ENCODE measurements at regions not wholly inside any gene's neighbourhood (a gene's known extent, or its start where the extent isn't known, plus 50 kb on each side); places are given as distances from the start of the nearest gene placed in this dataset.

DNA sequence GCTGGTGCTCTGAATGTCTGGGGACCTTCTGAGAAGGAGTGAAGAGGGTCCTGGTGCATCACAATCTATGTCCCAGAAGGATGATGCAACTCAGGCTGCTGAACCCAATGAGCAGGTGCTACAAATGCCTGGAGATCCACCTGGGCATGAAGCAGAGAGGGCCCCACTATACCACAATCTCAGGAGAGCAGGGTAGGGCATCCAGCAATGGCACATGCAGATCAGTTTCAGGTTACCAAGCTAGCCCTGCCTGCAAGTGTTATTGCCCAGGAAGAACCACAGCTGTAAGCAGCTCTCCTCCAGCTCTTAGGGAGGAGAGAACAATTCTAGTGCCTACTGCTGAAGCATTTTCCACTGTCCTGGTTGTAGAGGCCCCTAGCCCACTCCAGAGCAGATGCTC, 389.2 kb upstream of the TNC start:
- Histone ChIP-seq H3K27me3 (peaks cover 0 to 5% (median 0%) of the 10 kb centered on the region in 4 donors), H3K27ac (no peak overlapping the region), H3K4me1 (no peaks in the 10 kb centered on the region), H3K9me3 (no peaks in the 10 kb centered on the region), H3K4me3 (no peak overlapping the region), H3K36me3 (no peaks in the 10 kb centered on the region)
- no peak for ATAC-seq
- intact Hi-C loops (cut with DNase I) = no loop called here
- DNase-seq = no peak
- TF ChIP-seq, protein P1, sequence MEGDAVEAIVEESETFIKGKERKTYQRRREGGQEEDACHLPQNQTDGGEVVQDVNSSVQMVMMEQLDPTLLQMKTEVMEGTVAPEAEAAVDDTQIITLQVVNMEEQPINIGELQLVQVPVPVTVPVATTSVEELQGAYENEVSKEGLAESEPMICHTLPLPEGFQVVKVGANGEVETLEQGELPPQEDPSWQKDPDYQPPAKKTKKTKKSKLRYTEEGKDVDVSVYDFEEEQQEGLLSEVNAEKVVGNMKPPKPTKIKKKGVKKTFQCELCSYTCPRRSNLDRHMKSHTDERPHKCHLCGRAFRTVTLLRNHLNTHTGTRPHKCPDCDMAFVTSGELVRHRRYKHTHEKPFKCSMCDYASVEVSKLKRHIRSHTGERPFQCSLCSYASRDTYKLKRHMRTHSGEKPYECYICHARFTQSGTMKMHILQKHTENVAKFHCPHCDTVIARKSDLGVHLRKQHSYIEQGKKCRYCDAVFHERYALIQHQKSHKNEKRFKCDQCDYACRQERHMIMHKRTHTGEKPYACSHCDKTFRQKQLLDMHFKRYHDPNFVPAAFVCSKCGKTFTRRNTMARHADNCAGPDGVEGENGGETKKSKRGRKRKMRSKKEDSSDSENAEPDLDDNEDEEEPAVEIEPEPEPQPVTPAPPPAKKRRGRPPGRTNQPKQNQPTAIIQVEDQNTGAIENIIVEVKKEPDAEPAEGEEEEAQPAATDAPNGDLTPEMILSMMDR (IDR thresholded peaks at IDR 0.05) = no peak
- no peak for FAIRE-seq

DNA sequence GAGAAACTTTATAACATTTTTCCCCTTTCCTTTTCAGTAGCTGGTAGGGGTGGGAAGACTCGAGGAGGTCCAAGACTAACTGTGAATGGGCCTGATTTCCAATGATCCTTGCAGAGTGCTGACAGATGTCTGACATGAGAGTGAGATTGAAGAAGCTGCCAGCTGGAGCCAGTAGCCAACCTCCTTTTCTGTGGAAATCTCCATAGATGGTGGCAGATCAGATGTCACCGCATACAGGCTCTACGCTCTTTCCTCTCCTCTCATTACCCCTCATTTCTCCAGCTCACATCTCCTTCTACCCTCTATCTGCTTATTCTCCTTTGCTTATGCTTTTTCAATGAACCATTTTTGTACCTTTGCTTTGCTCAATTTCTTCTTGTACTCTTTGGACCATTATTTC, 395.2 kb upstream of the TNC start:
- H3K9me3 ChIP-seq = no peaks in the 10 kb centered on the region
- no peak overlapping the region for H3K4me3 ChIP-seq
- no peaks in the 10 kb centered on the region for H3K4me1 ChIP-seq
- TF ChIP-seq, protein P1 (IDR thresholded peaks at IDR 0.05) = no peak
- H3K36me3 ChIP-seq = no peaks in the 10 kb centered on the region
- intact Hi-C loops (cut with DNase I) = no loop called here
- no peak for FAIRE-seq
- no peak for ATAC-seq
- H3K27ac ChIP-seq = no peak overlapping the region
- WGBS, 2 donors = 75 to 93% methylated on average over 3 of the region's 3 CpGs
- DNase-seq = no peak
- peaks cover 0 to 5% (median 0%) of the 10 kb centered on the region in 4 donors for H3K27me3 ChIP-seq

DNA sequence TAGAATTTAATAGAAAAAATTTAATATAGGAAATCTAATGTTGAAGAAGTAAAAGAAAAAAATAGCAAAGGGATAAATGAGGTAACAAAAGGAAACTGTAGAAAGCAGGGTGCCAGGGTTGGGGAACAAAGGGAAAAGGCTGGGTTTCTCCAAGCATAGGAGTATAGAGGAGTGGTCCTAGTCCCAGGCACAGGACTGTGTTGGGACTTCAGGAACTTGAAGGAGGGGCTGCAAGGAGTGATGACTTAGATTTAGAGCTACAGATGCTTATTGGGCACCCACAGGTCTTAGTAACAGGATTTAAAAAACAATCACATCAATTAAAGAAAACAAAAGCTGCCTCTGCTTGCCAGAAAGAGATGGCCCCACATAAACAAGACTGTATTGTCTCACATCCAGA, 396.5 kb upstream of the TNC start:
- H3K4me3 ChIP-seq = no peak overlapping the region
- H3K4me1 ChIP-seq = no peaks in the 10 kb centered on the region
- H3K27me3 ChIP-seq = peaks cover 0 to under 1% (median 0%) of the 10 kb centered on the region in 4 donors
- TF ChIP-seq, protein P1 (IDR thresholded peaks at IDR 0.05) = no peak
- H3K27ac ChIP-seq = no peak overlapping the region
- no peaks in the 10 kb centered on the region for H3K9me3 ChIP-seq
- intact Hi-C loops (cut with DNase I) = no loop called here
- DNase-seq = no peak
- ATAC-seq = no peak
- no peak for FAIRE-seq
- H3K36me3 ChIP-seq = no peaks in the 10 kb centered on the region

DNA sequence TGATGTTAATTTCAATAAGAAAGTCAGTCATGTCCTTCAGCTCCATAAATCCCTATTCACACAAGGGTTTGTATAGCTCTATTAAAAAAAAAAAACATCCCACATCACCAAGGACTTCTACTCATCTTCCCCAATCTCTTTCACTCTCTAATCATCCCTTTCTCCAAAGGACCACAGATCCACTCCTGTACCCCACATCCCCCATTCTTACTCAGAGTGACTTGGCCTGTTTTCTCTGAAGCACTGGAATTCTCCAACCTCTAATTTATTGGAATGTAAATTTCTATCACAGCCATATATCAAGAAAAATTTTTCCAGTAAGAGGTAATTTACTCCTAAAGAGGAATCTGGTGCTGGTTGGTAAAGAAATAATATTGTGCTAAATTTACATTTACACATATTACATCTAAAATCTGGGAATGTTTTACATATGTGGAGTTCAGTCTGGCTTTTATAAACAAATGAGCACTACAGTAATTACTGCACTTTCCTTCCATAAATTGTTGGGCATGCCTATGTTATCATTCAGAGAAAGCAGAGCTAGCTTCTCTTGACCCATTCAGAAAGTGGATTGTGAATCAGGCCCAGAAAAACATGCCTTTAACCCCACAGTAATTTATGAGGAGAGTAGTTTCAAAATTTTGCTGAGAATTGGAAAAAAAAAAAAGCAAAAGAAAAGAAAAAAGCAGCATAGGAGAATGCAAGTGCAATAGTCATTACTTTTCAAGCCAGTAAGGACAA, 399.5 kb upstream of the TNC start:
- no peak for DNase-seq
- ATAC-seq = no peak
- intact Hi-C loops (cut with DNase I) = no loop called here
- Histone ChIP-seq H3K9me3 (no peaks in the 10 kb centered on the region), H3K27ac (no peak overlapping the region), H3K36me3 (no peaks in the 10 kb centered on the region), H3K4me3 (no peak overlapping the region), H3K27me3 (no peaks in the 10 kb centered on the region), H3K4me1 (no peaks in the 10 kb centered on the region)
- TF ChIP-seq, protein P1 (IDR thresholded peaks at IDR 0.05) = no peak
- no peak for FAIRE-seq

DNA sequence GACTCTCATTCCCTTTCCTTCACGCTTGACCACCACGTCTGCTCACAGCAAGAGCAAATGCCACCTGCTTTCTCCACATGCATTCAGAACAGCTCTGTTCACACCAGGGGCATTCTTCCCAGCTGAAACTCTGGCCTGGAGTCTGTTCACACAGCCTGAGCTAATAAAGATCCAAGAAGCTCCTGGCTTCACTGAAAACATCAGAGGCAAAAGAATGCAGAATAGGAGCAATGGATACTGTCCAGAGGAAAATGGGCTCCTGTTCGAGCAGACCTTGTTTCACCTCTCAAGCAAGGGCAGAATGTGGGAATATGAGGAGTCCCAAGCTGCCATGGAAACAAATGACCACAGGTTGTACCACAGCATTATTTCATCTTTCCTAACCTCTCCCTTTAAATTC, 402.7 kb upstream of the TNC start:
- Histone ChIP-seq H3K27me3 (no peaks in the 10 kb centered on the region), H3K27ac (no peak overlapping the region), H3K4me1 (no peaks in the 10 kb centered on the region), H3K36me3 (no peaks in the 10 kb centered on the region), H3K9me3 (no peaks in the 10 kb centered on the region), H3K4me3 (no peak overlapping the region)
- 40 to 41% methylated on average over 3 of the region's 3 CpGs for WGBS, 2 donors
- ATAC-seq (no peak), DNase-seq (no peak), FAIRE-seq (no peak)
- intact Hi-C loops (cut with DNase I) = no loop called here
- TF ChIP-seq, protein P1 (IDR thresholded peaks at IDR 0.05) = no peak
